Bronchial epithelial cell (primary cell): ENCODE measurements at regions not wholly inside any gene's neighbourhood (a gene's known extent, or its start where the extent isn't known, plus 50 kb on each side); places are given as distances from the start of the nearest gene placed in this dataset.

Experiments
- DNase-seq: peaks from one replicate; pipeline ENCODE4 v3.0.0-alpha.2; 2010; ENCODE audit warnings: low read depth
- FAIRE-seq: peaks from 2 replicates; lab custom pipeline; 2011; peaks lifted over from hg19 to GRCh38; lab: Jason Lieb, UNC
- H3K27me3 ChIP-seq: 2 replicates; pipeline ENCODE4 v1.5.1; 2011; ENCODE audit warnings: low read length; ENCODE audit not compliant: control insufficient read depth, insufficient read depth
- H3K36me3 ChIP-seq: 2 replicates; pipeline ENCODE4 v1.5.1; 2011; ENCODE audit warnings: low read length; ENCODE audit not compliant: control insufficient read depth, insufficient read depth
- H3K4me3 ChIP-seq: 2 replicates; pipeline ENCODE4 v1.5.1; 2011; ENCODE audit warnings: mild to moderate bottlenecking, low read depth, low read length, control low read depth
- TF ChIP-seq, protein P1 (sequence below): IDR thresholded peaks from 2 replicates; pipeline ENCODE4 v1.5.1; 2011; ENCODE audit warnings: mild to moderate bottlenecking, moderate library complexity, low read length, control low read depth, inconsistent platforms; ENCODE audit not compliant: insufficient read depth, severe bottlenecking

DNA sequence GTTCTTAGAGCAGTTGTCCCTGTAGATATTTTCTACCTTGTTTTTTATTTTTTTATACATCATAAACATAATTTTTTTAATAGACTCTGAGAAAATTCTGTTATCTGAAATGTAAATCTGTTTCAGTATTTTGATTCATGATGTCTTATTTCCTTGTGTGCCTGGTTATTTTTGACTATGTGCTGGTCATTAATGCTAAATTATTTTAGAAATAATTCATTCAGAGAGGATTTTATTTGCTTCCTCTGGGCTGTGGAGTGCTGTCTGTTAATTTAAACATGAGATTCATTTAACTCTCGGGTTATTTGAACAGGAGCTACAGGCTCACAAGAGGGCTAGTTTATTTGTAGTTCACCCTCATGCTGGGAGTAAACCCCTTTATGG, 124.3 kb upstream of the PITX1 start:
- DNase-seq (no peak), FAIRE-seq (no peak)
- Histone ChIP-seq H3K27me3 (no peaks in the 10 kb centered on the region), H3K4me3 (no peak overlapping the region), H3K36me3 (no peaks in the 10 kb centered on the region)
- TF ChIP-seq, protein P1, sequence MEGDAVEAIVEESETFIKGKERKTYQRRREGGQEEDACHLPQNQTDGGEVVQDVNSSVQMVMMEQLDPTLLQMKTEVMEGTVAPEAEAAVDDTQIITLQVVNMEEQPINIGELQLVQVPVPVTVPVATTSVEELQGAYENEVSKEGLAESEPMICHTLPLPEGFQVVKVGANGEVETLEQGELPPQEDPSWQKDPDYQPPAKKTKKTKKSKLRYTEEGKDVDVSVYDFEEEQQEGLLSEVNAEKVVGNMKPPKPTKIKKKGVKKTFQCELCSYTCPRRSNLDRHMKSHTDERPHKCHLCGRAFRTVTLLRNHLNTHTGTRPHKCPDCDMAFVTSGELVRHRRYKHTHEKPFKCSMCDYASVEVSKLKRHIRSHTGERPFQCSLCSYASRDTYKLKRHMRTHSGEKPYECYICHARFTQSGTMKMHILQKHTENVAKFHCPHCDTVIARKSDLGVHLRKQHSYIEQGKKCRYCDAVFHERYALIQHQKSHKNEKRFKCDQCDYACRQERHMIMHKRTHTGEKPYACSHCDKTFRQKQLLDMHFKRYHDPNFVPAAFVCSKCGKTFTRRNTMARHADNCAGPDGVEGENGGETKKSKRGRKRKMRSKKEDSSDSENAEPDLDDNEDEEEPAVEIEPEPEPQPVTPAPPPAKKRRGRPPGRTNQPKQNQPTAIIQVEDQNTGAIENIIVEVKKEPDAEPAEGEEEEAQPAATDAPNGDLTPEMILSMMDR: no peak

DNA sequence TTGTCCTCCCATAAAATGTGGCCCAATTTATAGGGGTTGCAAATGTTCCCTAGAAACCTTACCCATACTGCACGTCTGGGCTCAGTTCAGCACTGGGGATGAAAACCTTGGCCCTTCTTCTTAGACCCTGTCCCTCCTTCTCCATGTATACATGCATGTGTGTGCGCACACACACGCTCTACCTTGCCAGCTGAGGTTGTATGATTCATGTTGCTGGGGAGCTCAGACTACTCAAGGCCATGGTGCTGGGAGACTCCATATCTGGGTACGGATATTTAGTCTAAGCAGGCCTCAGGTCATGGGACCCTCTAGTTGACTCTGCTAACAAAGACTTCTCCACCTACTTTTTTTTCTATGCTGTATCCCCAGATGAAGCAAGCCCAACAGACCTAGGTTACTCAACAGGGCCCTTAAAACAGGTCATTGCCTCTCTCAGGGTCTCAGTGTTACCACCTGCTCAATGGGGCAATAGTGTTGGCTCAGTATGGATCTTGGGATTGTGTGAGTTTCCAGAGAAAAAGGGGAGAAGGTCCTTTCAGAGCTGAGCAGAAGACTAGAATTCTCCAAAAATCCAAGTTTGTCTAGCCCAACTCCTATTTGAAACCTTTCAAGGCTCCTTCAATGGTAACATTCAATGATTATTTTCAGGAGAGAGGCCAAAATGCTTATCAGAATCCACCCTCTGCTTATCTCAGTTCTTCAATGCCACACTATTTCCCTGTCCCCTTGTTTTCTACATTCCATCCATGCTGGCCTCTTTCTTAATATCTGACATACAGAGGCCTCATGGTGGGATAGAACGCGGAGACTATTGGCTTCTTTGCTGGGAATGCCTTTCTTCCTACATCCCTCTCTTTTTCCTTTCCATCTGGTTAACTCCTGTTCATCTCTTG, 123.6 kb upstream of the PITX1 start:
- Histone ChIP-seq H3K4me3 (no peak overlapping the region), H3K27me3 (no peaks in the 10 kb centered on the region), H3K36me3 (no peaks in the 10 kb centered on the region)
- TF ChIP-seq, protein P1: no peak
- DNase-seq: no peak
- FAIRE-seq: no peak

DNA sequence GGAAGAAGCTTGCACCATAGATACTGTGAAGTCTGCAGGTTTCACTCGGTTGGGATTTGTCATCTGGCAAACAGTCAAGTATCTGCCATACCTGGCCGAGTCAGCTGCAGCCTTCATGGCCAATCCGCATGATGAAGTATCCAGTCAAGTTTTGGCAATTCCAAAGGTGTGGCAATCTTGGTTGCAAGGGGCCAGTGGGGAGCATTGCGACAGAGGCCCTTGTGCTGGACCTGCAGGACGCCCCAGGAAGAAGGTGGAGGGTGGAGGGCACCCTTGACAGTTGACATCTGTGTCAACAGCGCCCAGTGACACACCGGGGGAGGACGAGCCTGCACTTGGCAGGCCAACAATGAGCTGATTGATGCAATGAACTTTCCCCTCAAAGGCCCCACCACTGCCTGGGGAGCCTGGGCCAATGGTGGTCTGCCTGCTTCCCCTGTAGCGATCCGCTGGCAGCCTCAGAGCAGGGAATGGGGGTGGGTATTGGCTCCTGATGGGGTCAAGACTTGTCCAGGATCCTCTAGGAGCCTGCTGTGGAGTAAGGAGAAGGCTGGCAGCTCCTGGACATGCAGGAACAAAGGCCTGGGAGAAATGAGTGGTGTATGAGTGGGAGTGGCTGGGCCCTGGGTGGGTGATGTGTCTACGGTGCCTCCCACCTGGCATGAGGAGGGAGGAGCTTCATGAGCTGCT, 122.8 kb upstream of the PITX1 start:
- FAIRE-seq: peak; percentile 97
- peak; percentile 99 for DNase-seq
- Histone ChIP-seq H3K4me3 (no peak overlapping the region), H3K27me3 (no peaks in the 10 kb centered on the region), H3K36me3 (no peaks in the 10 kb centered on the region)
- TF ChIP-seq, protein P1: no peak

DNA sequence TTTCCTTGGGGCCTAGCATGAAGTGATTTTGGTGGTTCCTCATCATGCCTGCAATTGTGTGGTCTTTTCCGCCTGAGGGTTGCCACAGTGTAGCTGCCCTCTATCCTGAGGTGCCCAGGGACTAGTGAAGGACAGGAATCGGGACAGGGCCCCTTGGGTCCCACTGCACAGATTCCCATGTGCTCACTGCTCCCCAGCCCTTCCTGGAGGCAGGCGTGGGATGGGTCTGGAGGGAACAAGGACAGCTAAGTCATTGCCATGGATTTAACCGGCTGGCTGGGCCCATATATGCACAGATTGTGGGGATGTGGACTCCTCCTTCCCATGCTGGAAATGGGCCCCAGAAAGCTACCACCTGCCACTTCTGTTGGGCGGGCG, 122.3 kb upstream of the PITX1 start:
- TF ChIP-seq, protein P1: no peak
- DNase-seq: no peak
- Histone ChIP-seq H3K4me3 (no peak overlapping the region), H3K27me3 (no peaks in the 10 kb centered on the region), H3K36me3 (no peaks in the 10 kb centered on the region)
- FAIRE-seq: peak; percentile 28

DNA sequence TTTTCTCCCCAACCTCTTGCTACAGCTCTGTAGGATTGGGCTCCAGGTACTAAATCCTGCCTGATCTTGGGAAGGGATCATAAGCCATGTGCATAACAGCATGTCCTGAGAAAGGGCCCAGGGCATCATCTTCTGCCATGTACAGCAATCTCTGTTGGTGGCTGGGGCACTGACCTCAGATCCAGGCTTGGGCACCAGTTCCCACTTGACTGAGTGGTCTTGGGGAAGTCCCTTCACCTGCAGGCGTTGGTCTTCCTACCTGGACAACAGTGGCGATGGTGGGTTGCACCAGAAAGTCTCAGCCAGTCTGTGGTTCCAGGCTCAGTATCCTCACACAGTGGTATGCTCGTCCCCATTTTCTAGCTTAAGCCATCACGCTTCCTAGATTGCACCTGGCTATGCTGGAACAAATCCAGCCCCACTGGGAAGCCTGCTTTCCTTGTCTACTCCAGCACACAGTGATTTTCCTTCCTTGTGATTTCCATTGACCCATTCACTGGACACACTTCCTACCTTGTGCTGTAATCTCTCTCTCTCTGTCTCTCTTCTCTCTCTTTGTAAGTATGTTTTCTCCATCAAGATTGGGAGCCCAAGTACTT, 121.7 kb upstream of the PITX1 start:
- FAIRE-seq: peak; percentile 36
- no peak overlapping the region for H3K4me3 ChIP-seq
- DNase-seq: peak; percentile 21
- TF ChIP-seq, protein P1: no peak
- no peaks in the 10 kb centered on the region for H3K27me3 ChIP-seq
- no peaks in the 10 kb centered on the region for H3K36me3 ChIP-seq
